ENCODE measurements at regions not wholly inside any gene's neighbourhood (a gene's known extent, or its start where the extent isn't known, plus 50 kb on each side); places are given as distances from the start of the nearest gene placed in this dataset.

DNA sequence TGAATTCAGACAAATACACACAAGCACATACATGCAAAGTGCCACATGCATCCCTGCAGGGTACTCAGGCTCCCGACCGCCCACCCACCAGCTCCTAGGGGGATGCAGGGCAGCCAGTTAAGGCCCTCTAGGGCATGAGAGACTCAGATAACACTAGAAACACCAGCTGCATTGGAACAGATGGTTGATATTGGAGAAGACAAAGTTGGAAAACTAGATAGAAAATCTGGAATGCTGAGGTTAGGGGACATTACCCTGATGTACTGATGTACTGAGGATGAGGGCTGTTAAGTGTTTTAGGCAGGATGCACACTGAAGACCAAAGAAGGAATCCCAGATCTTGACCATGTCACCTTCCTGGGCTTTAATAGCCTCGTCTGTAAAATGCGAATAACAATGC is 134.6 kb upstream of the ECI2 start:
- TF ChIP-seq POLR2A (IDR thresholded peaks at IDR 0.05; ENCODE audit: extremely low read depth, insufficient read length): no peak
- TF ChIP-seq, protein P1, sequence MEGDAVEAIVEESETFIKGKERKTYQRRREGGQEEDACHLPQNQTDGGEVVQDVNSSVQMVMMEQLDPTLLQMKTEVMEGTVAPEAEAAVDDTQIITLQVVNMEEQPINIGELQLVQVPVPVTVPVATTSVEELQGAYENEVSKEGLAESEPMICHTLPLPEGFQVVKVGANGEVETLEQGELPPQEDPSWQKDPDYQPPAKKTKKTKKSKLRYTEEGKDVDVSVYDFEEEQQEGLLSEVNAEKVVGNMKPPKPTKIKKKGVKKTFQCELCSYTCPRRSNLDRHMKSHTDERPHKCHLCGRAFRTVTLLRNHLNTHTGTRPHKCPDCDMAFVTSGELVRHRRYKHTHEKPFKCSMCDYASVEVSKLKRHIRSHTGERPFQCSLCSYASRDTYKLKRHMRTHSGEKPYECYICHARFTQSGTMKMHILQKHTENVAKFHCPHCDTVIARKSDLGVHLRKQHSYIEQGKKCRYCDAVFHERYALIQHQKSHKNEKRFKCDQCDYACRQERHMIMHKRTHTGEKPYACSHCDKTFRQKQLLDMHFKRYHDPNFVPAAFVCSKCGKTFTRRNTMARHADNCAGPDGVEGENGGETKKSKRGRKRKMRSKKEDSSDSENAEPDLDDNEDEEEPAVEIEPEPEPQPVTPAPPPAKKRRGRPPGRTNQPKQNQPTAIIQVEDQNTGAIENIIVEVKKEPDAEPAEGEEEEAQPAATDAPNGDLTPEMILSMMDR (IDR thresholded peaks at IDR 0.05; ENCODE audit: low read depth, low read length): no peak
- TF ChIP-seq, protein P2, sequence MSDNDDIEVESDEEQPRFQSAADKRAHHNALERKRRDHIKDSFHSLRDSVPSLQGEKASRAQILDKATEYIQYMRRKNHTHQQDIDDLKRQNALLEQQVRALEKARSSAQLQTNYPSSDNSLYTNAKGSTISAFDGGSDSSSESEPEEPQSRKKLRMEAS (IDR thresholded peaks at IDR 0.05; ENCODE audit: low read depth, low read length): no peak
